WTC11 (cell line): ENCODE measurements at regions not wholly inside any gene's neighbourhood (a gene's known extent, or its start where the extent isn't known, plus 50 kb on each side); places are given as distances from the start of the nearest gene placed in this dataset.

ENCODE experiments used
- ATAC-seq: fragments of 200-7000 bp; cut with Tn5 transposase; 2 replicates; pipeline ENCODE4 v1.10.0; 2021; ENCODE audit warnings: mild to moderate bottlenecking, moderate library complexity
- CTCF ChIA-PET: fragments of 300-600 bp; sonication (Branson Sonifier 250); formaldehyde crosslinking; loops from one replicate; lab custom pipeline; 2021; ENCODE audit warnings: antibody characterized with exemption; lab: Charles Lee
- POLR2A ChIA-PET: fragments of 350-600 bp; sonication (Branson Sonifier 250); formaldehyde crosslinking; loops from one replicate; lab custom pipeline; 2021; ENCODE audit warnings: antibody characterized with exemption; lab: Charles Lee
- DNase-seq: peaks from one replicate; pipeline ENCODE4 v3.0.0; 2021; ENCODE audit warnings: low spot score
- H3K27ac Mint-ChIP-seq: 2 replicates; pipeline ENCODE4 v1.8.0; 2021; ENCODE audit warnings: mixed read lengths
- H3K27me3 Mint-ChIP-seq: 2 replicates; pipeline ENCODE4 v1.8.0; 2021; ENCODE audit warnings: low read depth, mild to moderate bottlenecking, moderate library complexity, mixed read lengths
- H3K36me3 Mint-ChIP-seq: 2 replicates; pipeline ENCODE4 v1.8.0; 2021; ENCODE audit warnings: mixed read lengths
- H3K4me1 Mint-ChIP-seq: 2 replicates; pipeline ENCODE4 v1.8.0; 2022; ENCODE audit warnings: mixed read lengths
- H3K4me3 Mint-ChIP-seq: 2 replicates; pipeline ENCODE4 v1.8.0; 2021; ENCODE audit warnings: mild to moderate bottlenecking, moderate library complexity, mixed read lengths
- H3K9me3 Mint-ChIP-seq: 2 replicates; pipeline ENCODE4 v1.8.0; 2021; ENCODE audit warnings: mixed read lengths
- CREB1 ChIP-seq: sonication (generic); formaldehyde crosslinking; IDR thresholded peaks from 2 replicates; pipeline ENCODE4 v1.8.0; 2023; ENCODE audit warnings: mild to moderate bottlenecking, missing genetic modification reagents
- ELF4 ChIP-seq: sonication (generic); formaldehyde crosslinking; IDR thresholded peaks from 2 replicates; pipeline ENCODE4 v1.8.1; 2022; ENCODE audit warnings: low read depth, mild to moderate bottlenecking, moderate library complexity, missing genetic modification reagents
- ESRRA ChIP-seq: sonication (generic); formaldehyde crosslinking; IDR thresholded peaks from 2 replicates; pipeline ENCODE4 v1.8.1; 2022; ENCODE audit warnings: mild to moderate bottlenecking, missing genetic modification reagents, borderline replicate concordance
- FOXJ3 ChIP-seq: sonication (generic); formaldehyde crosslinking; IDR thresholded peaks from 2 replicates; pipeline ENCODE4 v1.9.0; 2021; ENCODE audit warnings: missing genetic modification reagents, mild to moderate bottlenecking, borderline replicate concordance
- FOXK1 ChIP-seq: sonication (generic); formaldehyde crosslinking; IDR thresholded peaks from 2 replicates; pipeline ENCODE4 v1.8.0; 2022; ENCODE audit warnings: mild to moderate bottlenecking, moderate library complexity, missing genetic modification reagents
- JUN ChIP-seq: sonication (generic); formaldehyde crosslinking; IDR thresholded peaks from 2 replicates; pipeline ENCODE4 v1.8.0; 2023; ENCODE audit warnings: mild to moderate bottlenecking, missing genetic modification reagents
- MYBL2 ChIP-seq: sonication (generic); formaldehyde crosslinking; IDR thresholded peaks from 2 replicates; pipeline ENCODE4 v1.8.1; 2023; ENCODE audit warnings: mild to moderate bottlenecking, moderate library complexity, missing genetic modification reagents
- RELA ChIP-seq: sonication (generic); formaldehyde crosslinking; IDR thresholded peaks from 2 replicates; pipeline ENCODE4 v1.8.1; 2022; ENCODE audit warnings: missing genetic modification reagents, mild to moderate bottlenecking, borderline replicate concordance
- TCF7 ChIP-seq: sonication (generic); formaldehyde crosslinking; IDR thresholded peaks from 2 replicates; pipeline ENCODE4 v1.8.0; 2022; ENCODE audit warnings: mild to moderate bottlenecking, low read depth, missing genetic modification reagents, moderate library complexity
- TEAD1 ChIP-seq: sonication (generic); formaldehyde crosslinking; IDR thresholded peaks from 2 replicates; pipeline ENCODE4 v1.8.0; 2022; ENCODE audit warnings: mild to moderate bottlenecking, missing genetic modification reagents
- ZNF232 ChIP-seq: sonication (generic); formaldehyde crosslinking; IDR thresholded peaks from 2 replicates; pipeline ENCODE4 v1.8.0; 2022; ENCODE audit warnings: mild to moderate bottlenecking, missing genetic modification reagents
- ZNF317 ChIP-seq: sonication (generic); formaldehyde crosslinking; IDR thresholded peaks from 2 replicates; pipeline ENCODE4 v1.8.1; 2023; ENCODE audit warnings: low read depth, mild to moderate bottlenecking, moderate library complexity, missing genetic modification reagents, borderline replicate concordance
- ZNF396 ChIP-seq: fragments of 250-450 bp; sonication (Bioruptor Pico); IDR thresholded peaks from 2 replicates; pipeline ENCODE4 v1.8.0; 2021; ENCODE audit warnings: mild to moderate bottlenecking, moderate library complexity, borderline replicate concordance
- ZNF423 ChIP-seq: fragments of 250-450 bp; sonication (Bioruptor Pico); IDR thresholded peaks from 2 replicates; pipeline ENCODE4 v2.1.2; 2022; ENCODE audit warnings: mild to moderate bottlenecking, moderate library complexity
- TF ChIP-seq, protein P1 (sequence below): sonication (generic); formaldehyde crosslinking; IDR thresholded peaks from 2 replicates; pipeline ENCODE4 v1.8.0; 2022; ENCODE audit warnings: mild to moderate bottlenecking, missing genetic modification reagents
- TF ChIP-seq, protein P2 (sequence below): sonication (generic); formaldehyde crosslinking; IDR thresholded peaks from 2 replicates; pipeline ENCODE4 v1.8.0; 2023; ENCODE audit warnings: mild to moderate bottlenecking, missing genetic modification reagents
- TF ChIP-seq, protein P3 (sequence below): sonication (generic); formaldehyde crosslinking; IDR thresholded peaks from 2 replicates; pipeline ENCODE4 v1.8.1; 2023; ENCODE audit warnings: mild to moderate bottlenecking, missing genetic modification reagents, moderate library complexity
- TF ChIP-seq, protein P4 (sequence below): fragments of 250-450 bp; sonication (Bioruptor Pico); IDR thresholded peaks from 2 replicates; pipeline ENCODE4 v1.9.0; 2021; ENCODE audit warnings: mild to moderate bottlenecking
- TF ChIP-seq, protein P5 (sequence below): sonication (generic); formaldehyde crosslinking; IDR thresholded peaks from 2 replicates; pipeline ENCODE4 v1.8.1; 2023; ENCODE audit warnings: mild to moderate bottlenecking, moderate library complexity, missing genetic modification reagents

DNA sequence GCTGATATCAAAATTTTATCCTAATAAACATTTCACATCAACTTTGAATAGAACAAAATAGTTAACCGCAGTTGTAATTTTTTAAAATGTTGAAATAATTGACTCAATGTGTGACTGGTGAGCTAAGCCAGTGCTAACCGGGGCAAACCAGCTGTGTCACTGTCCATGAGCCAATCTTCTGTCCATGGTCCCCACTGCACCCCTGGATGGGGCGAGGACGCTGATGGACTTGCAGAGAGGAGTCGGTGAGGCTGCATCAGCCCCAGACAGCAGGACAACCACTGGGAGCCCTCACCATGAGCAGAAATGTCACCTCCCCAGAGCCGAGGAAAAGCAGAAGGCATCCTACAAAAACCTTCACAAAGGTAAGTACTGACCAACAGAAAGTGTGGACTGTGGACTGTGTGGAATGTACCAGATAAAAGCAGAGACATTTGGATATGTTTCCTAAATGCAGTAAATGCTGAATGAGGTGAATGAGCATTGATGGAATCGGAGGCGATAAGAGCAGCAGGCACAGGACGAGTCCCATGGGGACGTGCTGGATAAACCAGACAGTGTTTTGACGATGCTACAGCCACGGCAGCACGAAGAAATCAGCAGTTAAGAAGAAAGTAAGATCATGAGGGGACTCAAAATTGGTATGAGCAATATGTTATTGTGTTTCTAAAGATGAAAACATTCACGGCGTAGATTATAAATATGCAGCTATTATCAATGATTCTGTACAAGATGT is 115.0 kb upstream of the BACE2 start:
- ChIA-PET CTCF (interaction anchor here (1.4 kb wide), 1 partner anchor 10 kb away, joined by 5 read pairs; no protein-coding TSS in a partner anchor), POLR2A (no interaction called here)
- ATAC-seq (no peak), DNase-seq (no peak)
- Mint-ChIP-seq H3K4me3 (no peak overlapping the region), H3K4me1 (peaks cover 4% of the 10 kb centered on the region), H3K27me3 (no peaks in the 10 kb centered on the region; the same call in 1 of the 2 replicates), H3K9me3 (peaks cover 7% of the 10 kb centered on the region), H3K27ac (no peak overlapping the region), H3K36me3 (no peaks in the 10 kb centered on the region)
- TF ChIP-seq TCF7 (CRISPR knock-in tag) (no peak), RELA (CRISPR knock-in tag) (no peak), TEAD1 (no peak), CREB1 (CRISPR knock-in tag) (no peak), FOXK1 (CRISPR knock-in tag) (no peak), ZNF396 (CRISPR knock-in tag) (no peak), JUN (CRISPR knock-in tag) (no peak), ZNF232 (CRISPR knock-in tag) (no peak), ZNF423 (CRISPR knock-in tag) (no peak)
- TF ChIP-seq, protein P1, sequence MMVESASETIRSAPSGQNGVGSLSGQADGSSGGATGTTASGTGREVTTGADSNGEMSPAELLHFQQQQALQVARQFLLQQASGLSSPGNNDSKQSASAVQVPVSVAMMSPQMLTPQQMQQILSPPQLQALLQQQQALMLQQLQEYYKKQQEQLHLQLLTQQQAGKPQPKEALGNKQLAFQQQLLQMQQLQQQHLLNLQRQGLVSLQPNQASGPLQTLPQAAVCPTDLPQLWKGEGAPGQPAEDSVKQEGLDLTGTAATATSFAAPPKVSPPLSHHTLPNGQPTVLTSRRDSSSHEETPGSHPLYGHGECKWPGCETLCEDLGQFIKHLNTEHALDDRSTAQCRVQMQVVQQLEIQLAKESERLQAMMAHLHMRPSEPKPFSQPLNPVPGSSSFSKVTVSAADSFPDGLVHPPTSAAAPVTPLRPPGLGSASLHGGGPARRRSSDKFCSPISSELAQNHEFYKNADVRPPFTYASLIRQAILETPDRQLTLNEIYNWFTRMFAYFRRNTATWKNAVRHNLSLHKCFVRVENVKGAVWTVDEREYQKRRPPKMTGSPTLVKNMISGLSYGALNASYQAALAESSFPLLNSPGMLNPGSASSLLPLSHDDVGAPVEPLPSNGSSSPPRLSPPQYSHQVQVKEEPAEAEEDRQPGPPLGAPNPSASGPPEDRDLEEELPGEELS (CRISPR knock-in tag): no peak
- TF ChIP-seq, protein P2, sequence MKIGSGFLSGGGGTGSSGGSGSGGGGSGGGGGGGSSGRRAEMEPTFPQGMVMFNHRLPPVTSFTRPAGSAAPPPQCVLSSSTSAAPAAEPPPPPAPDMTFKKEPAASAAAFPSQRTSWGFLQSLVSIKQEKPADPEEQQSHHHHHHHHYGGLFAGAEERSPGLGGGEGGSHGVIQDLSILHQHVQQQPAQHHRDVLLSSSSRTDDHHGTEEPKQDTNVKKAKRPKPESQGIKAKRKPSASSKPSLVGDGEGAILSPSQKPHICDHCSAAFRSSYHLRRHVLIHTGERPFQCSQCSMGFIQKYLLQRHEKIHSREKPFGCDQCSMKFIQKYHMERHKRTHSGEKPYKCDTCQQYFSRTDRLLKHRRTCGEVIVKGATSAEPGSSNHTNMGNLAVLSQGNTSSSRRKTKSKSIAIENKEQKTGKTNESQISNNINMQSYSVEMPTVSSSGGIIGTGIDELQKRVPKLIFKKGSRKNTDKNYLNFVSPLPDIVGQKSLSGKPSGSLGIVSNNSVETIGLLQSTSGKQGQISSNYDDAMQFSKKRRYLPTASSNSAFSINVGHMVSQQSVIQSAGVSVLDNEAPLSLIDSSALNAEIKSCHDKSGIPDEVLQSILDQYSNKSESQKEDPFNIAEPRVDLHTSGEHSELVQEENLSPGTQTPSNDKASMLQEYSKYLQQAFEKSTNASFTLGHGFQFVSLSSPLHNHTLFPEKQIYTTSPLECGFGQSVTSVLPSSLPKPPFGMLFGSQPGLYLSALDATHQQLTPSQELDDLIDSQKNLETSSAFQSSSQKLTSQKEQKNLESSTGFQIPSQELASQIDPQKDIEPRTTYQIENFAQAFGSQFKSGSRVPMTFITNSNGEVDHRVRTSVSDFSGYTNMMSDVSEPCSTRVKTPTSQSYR: no peak

DNA sequence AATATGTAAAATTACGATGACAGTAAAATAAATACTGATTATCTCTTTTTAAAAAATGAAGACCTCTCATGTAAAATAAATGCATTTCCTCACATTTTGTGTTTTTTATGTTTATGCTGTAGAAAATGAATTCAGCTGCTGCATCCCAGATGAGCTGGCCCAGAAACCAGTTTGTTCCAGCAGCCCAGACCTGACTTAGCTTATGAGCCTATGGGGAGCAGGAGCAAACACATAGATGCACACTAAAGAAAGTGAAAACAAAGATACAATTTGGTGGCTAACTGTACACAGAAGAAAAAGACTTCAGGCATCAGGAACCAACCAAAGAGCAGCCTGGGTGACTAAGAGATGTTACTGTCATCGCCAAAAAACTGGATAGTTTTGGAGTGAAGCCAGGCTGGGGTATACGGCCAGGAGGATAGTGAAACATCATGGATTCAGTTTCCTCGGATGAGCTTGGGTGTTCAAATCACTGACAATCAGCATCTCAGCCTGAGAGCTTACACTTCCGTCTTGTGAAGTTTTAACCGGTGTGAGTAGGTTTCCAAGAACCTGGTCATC is 113.9 kb upstream of the BACE2 start:
- peaks cover 4% of the 10 kb centered on the region for H3K4me1 Mint-ChIP-seq
- no peak overlapping the region for H3K4me3 Mint-ChIP-seq
- H3K27ac Mint-ChIP-seq: no peak overlapping the region
- no peaks in the 10 kb centered on the region for H3K36me3 Mint-ChIP-seq
- CTCF ChIA-PET: interaction anchor here (0.9 to 2.4 kb wide), 5 partner anchors 9 to 117 kb away, joined by 3 to 8 read pairs (median 3); no protein-coding TSS in a partner anchor
- no peak for TF ChIP-seq ZNF317 (CRISPR knock-in tag)
- ATAC-seq: no peak
- peaks cover 14% of the 10 kb centered on the region for H3K9me3 Mint-ChIP-seq
- DNase-seq: no peak
- POLR2A ChIA-PET: no interaction called here
- H3K27me3 Mint-ChIP-seq: no peaks in the 10 kb centered on the region; the same call in none of the 2 replicates

DNA sequence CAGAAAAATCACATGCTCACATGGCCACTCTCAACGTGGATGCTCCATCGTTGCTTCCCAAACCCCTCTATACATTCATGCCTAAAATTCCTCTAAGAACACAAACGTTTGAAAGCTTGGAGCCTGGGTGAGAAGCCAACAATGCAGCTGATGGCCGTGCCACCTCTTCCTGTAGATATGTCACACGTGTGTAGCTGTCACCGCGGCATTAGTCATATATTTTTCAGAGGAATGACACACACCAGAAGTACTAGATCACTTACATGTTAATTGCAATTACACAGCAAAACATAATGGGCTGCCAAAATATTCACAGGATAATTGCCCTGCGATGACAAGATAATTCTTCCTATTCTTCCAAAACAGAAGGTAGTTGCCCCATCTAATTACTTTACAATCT is 112.7 kb upstream of the BACE2 start:
- peaks cover 4% of the 10 kb centered on the region for H3K4me1 Mint-ChIP-seq
- H3K4me3 Mint-ChIP-seq: no peak overlapping the region
- CTCF ChIA-PET: interaction anchor here (1.5 to 2.4 kb wide), 2 partner anchors 10 to 12 kb away, joined by 3 to 8 read pairs; no protein-coding TSS in a partner anchor
- H3K27me3 Mint-ChIP-seq: no peaks in the 10 kb centered on the region; the same call in none of the 2 replicates
- peaks cover 10% of the 10 kb centered on the region for H3K9me3 Mint-ChIP-seq
- ATAC-seq (no peak), DNase-seq (no peak)
- no peak overlapping the region for H3K27ac Mint-ChIP-seq
- no peaks in the 10 kb centered on the region for H3K36me3 Mint-ChIP-seq
- POLR2A ChIA-PET: no interaction called here
- TF ChIP-seq FOXK1 (CRISPR knock-in tag) (no peak), MYBL2 (CRISPR knock-in tag) (no peak), ZNF232 (CRISPR knock-in tag) (no peak), ELF4 (CRISPR knock-in tag) (no peak), ESRRA (CRISPR knock-in tag) (no peak), ZNF317 (CRISPR knock-in tag) (no peak), FOXJ3 (CRISPR knock-in tag) (no peak)
- TF ChIP-seq, protein P2: no peak
- TF ChIP-seq, protein P3, sequence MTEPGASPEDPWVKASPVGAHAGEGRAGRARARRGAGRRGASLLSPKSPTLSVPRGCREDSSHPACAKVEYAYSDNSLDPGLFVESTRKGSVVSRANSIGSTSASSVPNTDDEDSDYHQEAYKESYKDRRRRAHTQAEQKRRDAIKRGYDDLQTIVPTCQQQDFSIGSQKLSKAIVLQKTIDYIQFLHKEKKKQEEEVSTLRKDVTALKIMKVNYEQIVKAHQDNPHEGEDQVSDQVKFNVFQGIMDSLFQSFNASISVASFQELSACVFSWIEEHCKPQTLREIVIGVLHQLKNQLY (CRISPR knock-in tag): no peak
- TF ChIP-seq, protein P4, sequence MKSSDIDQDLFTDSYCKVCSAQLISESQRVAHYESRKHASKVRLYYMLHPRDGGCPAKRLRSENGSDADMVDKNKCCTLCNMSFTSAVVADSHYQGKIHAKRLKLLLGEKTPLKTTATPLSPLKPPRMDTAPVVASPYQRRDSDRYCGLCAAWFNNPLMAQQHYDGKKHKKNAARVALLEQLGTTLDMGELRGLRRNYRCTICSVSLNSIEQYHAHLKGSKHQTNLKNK (CRISPR knock-in tag): no peak
- TF ChIP-seq, protein P5, sequence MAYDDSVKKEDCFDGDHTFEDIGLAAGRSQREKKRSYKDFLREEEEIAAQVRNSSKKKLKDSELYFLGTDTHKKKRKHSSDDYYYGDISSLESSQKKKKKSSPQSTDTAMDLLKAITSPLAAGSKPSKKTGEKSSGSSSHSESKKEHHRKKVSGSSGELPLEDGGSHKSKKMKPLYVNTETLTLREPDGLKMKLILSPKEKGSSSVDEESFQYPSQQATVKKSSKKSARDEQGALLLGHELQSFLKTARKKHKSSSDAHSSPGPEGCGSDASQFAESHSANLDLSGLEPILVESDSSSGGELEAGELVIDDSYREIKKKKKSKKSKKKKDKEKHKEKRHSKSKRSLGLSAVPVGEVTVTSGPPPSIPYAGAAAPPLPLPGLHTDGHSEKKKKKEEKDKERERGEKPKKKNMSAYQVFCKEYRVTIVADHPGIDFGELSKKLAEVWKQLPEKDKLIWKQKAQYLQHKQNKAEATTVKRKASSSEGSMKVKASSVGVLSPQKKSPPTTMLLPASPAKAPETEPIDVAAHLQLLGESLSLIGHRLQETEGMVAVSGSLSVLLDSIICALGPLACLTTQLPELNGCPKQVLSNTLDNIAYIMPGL (CRISPR knock-in tag): no peak
